ENCODE measurements at regions not wholly inside any gene's neighbourhood (a gene's known extent, or its start where the extent isn't known, plus 50 kb on each side); places are given as distances from the start of the nearest gene placed in this dataset.

DNA sequence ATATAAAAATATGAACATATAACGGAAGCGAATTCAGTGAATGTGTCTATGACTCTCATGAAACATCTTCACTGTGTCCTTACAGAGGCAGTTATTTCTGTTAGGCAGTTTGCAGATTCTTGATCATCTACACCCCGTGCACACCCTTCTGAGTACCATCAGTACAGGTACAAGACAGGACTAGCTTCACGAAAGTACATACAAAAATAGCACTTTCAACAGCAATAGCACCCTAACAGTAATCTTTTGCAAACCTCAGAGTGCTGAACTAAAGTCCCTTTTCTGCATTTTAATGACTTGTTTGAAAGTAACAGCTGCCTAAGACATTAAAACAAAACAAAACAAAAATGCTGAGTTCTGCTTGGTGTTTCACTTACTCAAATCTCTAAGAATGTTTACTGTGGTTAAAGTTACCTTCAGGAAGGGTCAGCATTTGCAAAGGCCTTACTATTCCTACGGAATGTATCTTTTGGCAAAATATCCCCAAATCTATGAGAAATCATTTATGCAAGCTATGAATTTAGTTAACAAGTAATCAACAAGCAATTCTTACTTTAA lies 104.1 kb downstream of the CNTN3 start:
- Histone ChIP-seq H3K9ac (ENCODE audit: low read depth in 1 of 2, low read length in 2 of 2) (no peak overlapping the region), H3K4me1 (ENCODE audit: control insufficient read depth in 4 of 4, insufficient read depth in 4 of 4, low read length in 3 of 4) (peaks cover 0 to 5% (median 0%) of the 10 kb centered on the region in 4 donors), H3K27ac (ENCODE audit: low read depth in 1 of 2, low read length in 2 of 2) (no peak overlapping the region), H3K4me3 (ENCODE audit: low read depth in 1 of 3, low read length in 3 of 3) (no peak overlapping the region), H3K36me3 (ENCODE audit: control insufficient read depth in 4 of 4, insufficient read depth in 3 of 4, low read depth in 1 of 4, low read length in 3 of 4) (no peaks in the 10 kb centered on the region), H3K27me3 (ENCODE audit: control insufficient read depth in 4 of 4, insufficient read depth in 4 of 4, low read length in 3 of 4) (no peaks in the 10 kb centered on the region), H3K9me3 (ENCODE audit: control insufficient read depth in 4 of 4, low read length in 3 of 4) (no peaks in the 10 kb centered on the region)
- no peak for DNase-seq (ENCODE audit: low spot score)
- 90% methylated on average over 5 of the region's 5 CpGs for WGBS
- no peak for TF ChIP-seq REST (IDR thresholded peaks at IDR 0.05)
- no peak for TF ChIP-seq RAD21 (IDR thresholded peaks at IDR 0.05)
- no peak for TF ChIP-seq JUND (IDR thresholded peaks at IDR 0.05)
- no peak for TF ChIP-seq SP1 (IDR thresholded peaks at IDR 0.05)
- no peak for TF ChIP-seq HNF4G (IDR thresholded peaks at IDR 0.05)
- no peak for TF ChIP-seq RXRA (IDR thresholded peaks at IDR 0.05)

DNA sequence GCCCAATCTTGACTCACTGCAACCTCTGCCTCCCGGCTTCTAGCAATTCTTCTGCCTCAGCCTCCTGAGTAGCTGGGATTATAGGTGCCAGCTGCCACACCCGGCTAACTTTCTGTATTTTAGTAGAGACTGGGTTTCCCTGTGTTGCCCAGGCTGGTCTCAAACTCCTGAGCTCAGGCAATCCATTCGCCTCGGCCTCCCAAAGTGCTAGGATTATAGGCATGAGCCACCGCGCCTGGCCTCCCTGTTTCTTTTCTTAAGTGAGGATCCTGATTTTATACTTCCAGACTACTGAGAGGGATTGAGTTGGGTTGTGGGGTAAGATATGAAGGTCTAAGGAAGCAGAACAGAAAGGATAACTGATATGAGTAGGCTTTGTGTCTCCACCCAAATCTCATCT lies 106.8 kb downstream of the CNTN3 start:
- Histone ChIP-seq H3K27me3 (ENCODE audit: control insufficient read depth in 4 of 4, insufficient read depth in 4 of 4, low read length in 3 of 4) (no peaks in the 10 kb centered on the region), H3K9ac (ENCODE audit: low read depth in 1 of 2, low read length in 2 of 2) (no peak overlapping the region), H3K27ac (ENCODE audit: low read depth in 1 of 2, low read length in 2 of 2) (no peak overlapping the region), H3K4me1 (ENCODE audit: control insufficient read depth in 4 of 4, insufficient read depth in 4 of 4, low read length in 3 of 4) (no peaks in the 10 kb centered on the region), H3K4me3 (ENCODE audit: low read depth in 1 of 3, low read length in 3 of 3) (no peak overlapping the region), H3K36me3 (ENCODE audit: control insufficient read depth in 4 of 4, insufficient read depth in 3 of 4, low read depth in 1 of 4, low read length in 3 of 4) (no peaks in the 10 kb centered on the region), H3K9me3 (ENCODE audit: control insufficient read depth in 4 of 4, low read length in 3 of 4) (no peaks in the 10 kb centered on the region)
- WGBS: 97% methylated on average over 6 of the region's 6 CpGs
- no peak for DNase-seq (ENCODE audit: low spot score)
- TF ChIP-seq RAD21 (IDR thresholded peaks at IDR 0.05) (no peak), YY1 (IDR thresholded peaks at IDR 0.05) (no peak), SP1 (IDR thresholded peaks at IDR 0.05) (no peak), RXRA (IDR thresholded peaks at IDR 0.05) (no peak), HNF4G (IDR thresholded peaks at IDR 0.05) (no peak), MAX (IDR thresholded peaks at IDR 0.05) (no peak), EGR1 (IDR thresholded peaks at IDR 0.05; ENCODE audit: low read depth in 2 of 2) (no peak), FOXA1 (IDR thresholded peaks at IDR 0.05) (no peak), CTCF (IDR thresholded peaks at IDR 0.05; ENCODE audit: low read depth, low read length, missing input control) (no peak), REST (IDR thresholded peaks at IDR 0.05) (no peak), JUND (IDR thresholded peaks at IDR 0.05) (no peak), HNF4A (conservative IDR thresholded peaks at IDR 0.05) (no peak), NR2F2 (IDR thresholded peaks at IDR 0.05) (no peak), FOXA2 (IDR thresholded peaks at IDR 0.05) (no peak), GABPA (IDR thresholded peaks at IDR 0.05 in 1 of 2, conservative IDR thresholded peaks at IDR 0.05 in 1 of 2) (no peak), TAF1 (conservative IDR thresholded peaks at IDR 0.05) (no peak)
- TF ChIP-seq, protein P1, sequence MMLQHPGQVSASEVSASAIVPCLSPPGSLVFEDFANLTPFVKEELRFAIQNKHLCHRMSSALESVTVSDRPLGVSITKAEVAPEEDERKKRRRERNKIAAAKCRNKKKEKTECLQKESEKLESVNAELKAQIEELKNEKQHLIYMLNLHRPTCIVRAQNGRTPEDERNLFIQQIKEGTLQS (IDR thresholded peaks at IDR 0.05): no peak
- TF ChIP-seq, protein P2, sequence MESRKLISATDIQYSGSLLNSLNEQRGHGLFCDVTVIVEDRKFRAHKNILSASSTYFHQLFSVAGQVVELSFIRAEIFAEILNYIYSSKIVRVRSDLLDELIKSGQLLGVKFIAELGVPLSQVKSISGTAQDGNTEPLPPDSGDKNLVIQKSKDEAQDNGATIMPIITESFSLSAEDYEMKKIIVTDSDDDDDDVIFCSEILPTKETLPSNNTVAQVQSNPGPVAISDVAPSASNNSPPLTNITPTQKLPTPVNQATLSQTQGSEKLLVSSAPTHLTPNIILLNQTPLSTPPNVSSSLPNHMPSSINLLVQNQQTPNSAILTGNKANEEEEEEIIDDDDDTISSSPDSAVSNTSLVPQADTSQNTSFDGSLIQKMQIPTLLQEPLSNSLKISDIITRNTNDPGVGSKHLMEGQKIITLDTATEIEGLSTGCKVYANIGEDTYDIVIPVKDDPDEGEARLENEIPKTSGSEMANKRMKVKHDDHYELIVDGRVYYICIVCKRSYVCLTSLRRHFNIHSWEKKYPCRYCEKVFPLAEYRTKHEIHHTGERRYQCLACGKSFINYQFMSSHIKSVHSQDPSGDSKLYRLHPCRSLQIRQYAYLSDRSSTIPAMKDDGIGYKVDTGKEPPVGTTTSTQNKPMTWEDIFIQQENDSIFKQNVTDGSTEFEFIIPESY (IDR thresholded peaks at IDR 0.05): no peak
